ENCODE measurements at regions not wholly inside any gene's neighbourhood (a gene's known extent, or its start where the extent isn't known, plus 50 kb on each side); places are given as distances from the start of the nearest gene placed in this dataset.

DNA sequence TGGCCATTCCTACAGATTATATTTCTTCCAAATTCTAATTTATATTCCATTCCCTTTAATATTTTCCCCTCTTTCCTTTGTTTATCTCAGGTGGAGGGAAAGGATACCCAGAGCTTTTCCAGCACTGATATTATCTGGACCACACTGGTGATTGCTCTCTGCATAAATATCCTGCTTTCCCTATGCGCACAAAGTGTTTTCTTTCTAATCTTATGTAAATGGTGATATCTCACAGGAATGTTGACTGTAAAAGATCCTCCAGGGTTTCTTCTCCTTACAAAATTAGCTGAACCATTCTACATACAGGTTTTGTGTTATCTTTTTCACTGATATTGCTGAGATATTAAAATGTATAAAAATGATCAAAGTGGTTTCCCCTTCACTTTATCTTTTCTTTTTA, 59.1 kb upstream of the GALNT13 start (continued):
- no peak for TF ChIP-seq ATF2 (IDR thresholded peaks at IDR 0.05; ENCODE audit: low read length)
- no peak for TF ChIP-seq HCFC1 (IDR thresholded peaks at IDR 0.05; ENCODE audit: low read length)
- no peak for TF ChIP-seq RAD51 (IDR thresholded peaks at IDR 0.05)
- no peak for TF ChIP-seq KLF5 (IDR thresholded peaks at IDR 0.05; ENCODE audit: partially characterized antibody)
- TF ChIP-seq NRF1 (conservative IDR thresholded peaks at IDR 0.05; ENCODE audit: low read depth, low read length) = no peak
- no peak for TF ChIP-seq SPI1 (IDR thresholded peaks at IDR 0.05; ENCODE audit: borderline replicate concordance, insufficient read depth, low read depth, low read length)

DNA sequence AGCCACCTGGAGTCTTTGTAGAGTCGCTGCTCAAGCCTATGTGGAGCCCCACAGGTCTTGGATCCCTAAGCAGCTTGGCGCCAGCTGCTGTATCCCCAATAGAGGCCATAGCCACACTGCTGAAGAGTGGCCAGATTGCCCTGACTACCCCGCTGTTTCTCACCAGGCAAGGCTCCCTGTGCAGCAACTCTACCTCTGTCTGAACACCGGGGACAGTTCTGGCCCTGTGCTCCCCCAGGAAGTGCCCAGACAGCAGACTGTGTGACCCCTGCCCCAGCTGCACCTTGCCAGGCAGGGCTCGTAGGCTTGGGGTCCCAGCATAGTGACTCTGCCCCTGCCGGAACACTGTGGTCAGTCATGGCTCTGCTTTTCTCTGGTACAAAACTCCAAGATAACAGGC, 53.5 kb upstream of the GALNT13 start:
- FAIRE-seq (no peak), DNase-seq (ENCODE audit: low read depth, low spot score) (no peak), ATAC-seq (no peak)
- ChIA-PET SMC1A (ENCODE audit: uncharacterized antibody, unreplicated experiment) (no interaction called here), POLR2A (no interaction called here), RAD21 (ENCODE audit: unreplicated experiment) (no interaction called here), CTCF (no interaction called here)
- H3K4me1 ChIP-seq (ENCODE audit: control insufficient read depth, insufficient read depth, low read length) = no peaks in the 10 kb centered on the region
- in situ Hi-C loops (cut with MboI) = no loop called here
- H3K79me2 ChIP-seq (ENCODE audit: control insufficient read depth, insufficient read depth, low read length) = no peaks in the 10 kb centered on the region
- H3K36me3 ChIP-seq (ENCODE audit: control insufficient read depth in 2 of 2, insufficient read depth in 2 of 2, low read length in 1 of 2) = no peaks in the 10 kb centered on the region
- no peak overlapping the region for H3K27ac ChIP-seq (ENCODE audit: control insufficient read depth, insufficient read depth)
- no peak overlapping the region for H3K4me3 ChIP-seq
- no peak overlapping the region for H3K9ac ChIP-seq (ENCODE audit: control insufficient read depth, insufficient read depth, low read length)
- no peaks in the 10 kb centered on the region for H3K27me3 ChIP-seq (replicated peaks in 1 of 2; ENCODE audit: control insufficient read depth in 2 of 2, insufficient read depth in 2 of 2, low read length in 1 of 2)
- no peaks in the 10 kb centered on the region for H3K9me3 ChIP-seq (replicated peaks; ENCODE audit: control insufficient read depth, insufficient read depth, low read length)
- no peak overlapping the region for H3K4me2 ChIP-seq (ENCODE audit: control insufficient read depth, insufficient read depth)
- H2AFZ ChIP-seq (ENCODE audit: control insufficient read depth, low read depth, low read length) = no peak overlapping the region
- no peaks in the 10 kb centered on the region for H4K20me1 ChIP-seq (ENCODE audit: control insufficient read depth, insufficient read depth)
- WGBS (ENCODE audit: insufficient coverage, insufficient replicate concordance, low lambda C conversion rate, missing lambda C conversion rate) = 10% methylated on average over 6 of the region's 6 CpGs
- intact Hi-C loops (cut with micrococcal nuclease; ENCODE audit: unreplicated experiment) = no loop called here
- BruUV-seq (replicated peaks) = no TSS peak
- no peak for TF ChIP-seq NR2F1 (conservative IDR thresholded peaks at IDR 0.05)
- TF ChIP-seq BMI1 (IDR thresholded peaks at IDR 0.05; ENCODE audit: borderline replicate concordance) = no peak
- TF ChIP-seq, protein P1, sequence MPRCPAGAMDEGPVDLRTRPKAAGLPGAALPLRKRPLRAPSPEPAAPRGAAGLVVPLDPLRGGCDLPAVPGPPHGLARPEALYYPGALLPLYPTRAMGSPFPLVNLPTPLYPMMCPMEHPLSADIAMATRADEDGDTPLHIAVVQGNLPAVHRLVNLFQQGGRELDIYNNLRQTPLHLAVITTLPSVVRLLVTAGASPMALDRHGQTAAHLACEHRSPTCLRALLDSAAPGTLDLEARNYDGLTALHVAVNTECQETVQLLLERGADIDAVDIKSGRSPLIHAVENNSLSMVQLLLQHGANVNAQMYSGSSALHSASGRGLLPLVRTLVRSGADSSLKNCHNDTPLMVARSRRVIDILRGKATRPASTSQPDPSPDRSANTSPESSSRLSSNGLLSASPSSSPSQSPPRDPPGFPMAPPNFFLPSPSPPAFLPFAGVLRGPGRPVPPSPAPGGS (IDR thresholded peaks at IDR 0.05; ENCODE audit: borderline replicate concordance, insufficient read depth, low read depth, low read length, poor library complexity, severe bottlenecking) = no peak
- no peak for TF ChIP-seq POLR2AphosphoS2 (IDR thresholded peaks at IDR 0.05; ENCODE audit: low read depth, low read length)
- no peak for TF ChIP-seq SUZ12 (IDR thresholded peaks at IDR 0.05; ENCODE audit: unreplicated experiment)
- no peak for TF ChIP-seq MLLT1 (IDR thresholded peaks at IDR 0.05)
- no peak for TF ChIP-seq SPI1 (IDR thresholded peaks at IDR 0.05; ENCODE audit: borderline replicate concordance, insufficient read depth, low read depth, low read length)
- no peak for TF ChIP-seq CBFB (IDR thresholded peaks at IDR 0.05; ENCODE audit: low read depth)
- TF ChIP-seq MTA3 (IDR thresholded peaks at IDR 0.05; ENCODE audit: borderline replicate concordance, low read length) = no peak
- no peak for TF ChIP-seq NRF1 (conservative IDR thresholded peaks at IDR 0.05; ENCODE audit: low read depth, low read length)
- no peak for TF ChIP-seq IKZF2 (IDR thresholded peaks at IDR 0.05)
- no peak for TF ChIP-seq ZSCAN29 (IDR thresholded peaks at IDR 0.05)
- no peak for TF ChIP-seq SKIL (IDR thresholded peaks at IDR 0.05; ENCODE audit: low read depth, poor library complexity, severe bottlenecking)
- TF ChIP-seq HDGF (IDR thresholded peaks at IDR 0.05) = no peak
- no peak for TF ChIP-seq MEF2B (IDR thresholded peaks at IDR 0.05; ENCODE audit: partially characterized antibody, poor library complexity, severe bottlenecking)
